Calu3 (cell line): ENCODE measurements at regions not wholly inside any gene's neighbourhood (a gene's known extent, or its start where the extent isn't known, plus 50 kb on each side); places are given as distances from the start of the nearest gene placed in this dataset.

Experiments
- BruUV-seq: library from RNA; stranded (reverse); fragments of 400-500 nt; replicated peaks from 2 replicates; lab custom pipeline; 2021; lab: Mats Ljungman, UMichigan
- CTCF ChIA-PET: fragments of 300-600 bp; sonication (Branson Sonifier 250); formaldehyde crosslinking; loops from one replicate; lab custom pipeline; 2022; ENCODE audit warnings: antibody characterized with exemption; lab: Charles Lee
- DNase-seq: peaks from one replicate; pipeline ENCODE4 v3.0.0; 2022
- H3K27ac Mint-ChIP-seq: one replicate; pipeline ENCODE4 v1.8.0; 2022; ENCODE audit warnings: mixed read lengths; ENCODE audit not compliant: unreplicated experiment
- H3K27me3 Mint-ChIP-seq: one replicate; pipeline ENCODE4 v1.8.0; 2022; ENCODE audit warnings: mixed read lengths; ENCODE audit not compliant: unreplicated experiment
- H3K36me3 Mint-ChIP-seq: one replicate; pipeline ENCODE4 v1.8.0; 2022; ENCODE audit warnings: mild to moderate bottlenecking, moderate library complexity, mixed read lengths; ENCODE audit not compliant: insufficient read depth, unreplicated experiment
- H3K4me1 Mint-ChIP-seq: one replicate; pipeline ENCODE4 v1.8.0; 2022; ENCODE audit warnings: mild to moderate bottlenecking, low read depth, mixed read lengths; ENCODE audit not compliant: unreplicated experiment
- H3K4me3 Mint-ChIP-seq: one replicate; pipeline ENCODE4 v1.8.0; 2022; ENCODE audit warnings: mild to moderate bottlenecking, low read depth, moderate library complexity, mixed read lengths; ENCODE audit not compliant: unreplicated experiment
- H3K9me3 Mint-ChIP-seq: one replicate; pipeline ENCODE4 v1.8.0; 2022; ENCODE audit warnings: low read depth, mixed read lengths; ENCODE audit not compliant: unreplicated experiment
- intact Hi-C: fragments of 100-400 bp; cut with micrococcal nuclease; formaldehyde crosslinking; loops from one replicate; pipeline ENCODE4 v1.10.0; 2022; ENCODE audit not compliant: unreplicated experiment
- TF ChIP-seq, protein P1 (sequence below): fragments of 200-600 bp; IDR thresholded peaks from one replicate; pipeline ENCODE4 v1.8.0; 2022; ENCODE audit warnings: antibody characterized with exemption; ENCODE audit not compliant: unreplicated experiment

DNA sequence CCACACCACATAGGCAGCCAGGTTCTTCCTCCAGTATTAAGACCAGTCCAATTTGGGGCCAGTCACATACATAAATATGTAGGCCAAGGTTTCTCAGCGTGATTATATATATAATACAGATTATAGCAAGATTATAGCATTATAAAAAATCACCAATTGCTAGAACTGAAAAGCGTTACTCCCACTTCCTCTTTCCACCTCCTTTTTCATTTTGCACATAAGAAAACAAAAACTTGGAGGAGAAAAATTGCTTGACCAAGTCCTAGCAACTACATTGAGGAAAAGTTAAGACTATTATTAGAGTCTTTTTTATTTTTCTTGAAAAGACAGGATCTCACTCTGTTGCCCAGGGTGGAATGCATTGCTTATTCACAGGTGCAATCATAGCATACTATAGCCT is 262.7 kb upstream of the KCNN2 start:
- CTCF ChIA-PET: no interaction called here
- H3K27ac Mint-ChIP-seq: no peak overlapping the region
- H3K9me3 Mint-ChIP-seq: no peaks in the 10 kb centered on the region
- no peaks in the 10 kb centered on the region for H3K4me1 Mint-ChIP-seq
- H3K36me3 Mint-ChIP-seq: no peaks in the 10 kb centered on the region
- no peak overlapping the region for H3K4me3 Mint-ChIP-seq
- no peak for DNase-seq
- TF ChIP-seq, protein P1, sequence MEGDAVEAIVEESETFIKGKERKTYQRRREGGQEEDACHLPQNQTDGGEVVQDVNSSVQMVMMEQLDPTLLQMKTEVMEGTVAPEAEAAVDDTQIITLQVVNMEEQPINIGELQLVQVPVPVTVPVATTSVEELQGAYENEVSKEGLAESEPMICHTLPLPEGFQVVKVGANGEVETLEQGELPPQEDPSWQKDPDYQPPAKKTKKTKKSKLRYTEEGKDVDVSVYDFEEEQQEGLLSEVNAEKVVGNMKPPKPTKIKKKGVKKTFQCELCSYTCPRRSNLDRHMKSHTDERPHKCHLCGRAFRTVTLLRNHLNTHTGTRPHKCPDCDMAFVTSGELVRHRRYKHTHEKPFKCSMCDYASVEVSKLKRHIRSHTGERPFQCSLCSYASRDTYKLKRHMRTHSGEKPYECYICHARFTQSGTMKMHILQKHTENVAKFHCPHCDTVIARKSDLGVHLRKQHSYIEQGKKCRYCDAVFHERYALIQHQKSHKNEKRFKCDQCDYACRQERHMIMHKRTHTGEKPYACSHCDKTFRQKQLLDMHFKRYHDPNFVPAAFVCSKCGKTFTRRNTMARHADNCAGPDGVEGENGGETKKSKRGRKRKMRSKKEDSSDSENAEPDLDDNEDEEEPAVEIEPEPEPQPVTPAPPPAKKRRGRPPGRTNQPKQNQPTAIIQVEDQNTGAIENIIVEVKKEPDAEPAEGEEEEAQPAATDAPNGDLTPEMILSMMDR: no peak
- H3K27me3 Mint-ChIP-seq: peaks cover 44% of the 10 kb centered on the region
- BruUV-seq: no TSS peak
- intact Hi-C loops: loop anchor here (5.0 kb wide), 2 partner anchors 292 to 487 kb away; no protein-coding TSS in a partner anchor

DNA sequence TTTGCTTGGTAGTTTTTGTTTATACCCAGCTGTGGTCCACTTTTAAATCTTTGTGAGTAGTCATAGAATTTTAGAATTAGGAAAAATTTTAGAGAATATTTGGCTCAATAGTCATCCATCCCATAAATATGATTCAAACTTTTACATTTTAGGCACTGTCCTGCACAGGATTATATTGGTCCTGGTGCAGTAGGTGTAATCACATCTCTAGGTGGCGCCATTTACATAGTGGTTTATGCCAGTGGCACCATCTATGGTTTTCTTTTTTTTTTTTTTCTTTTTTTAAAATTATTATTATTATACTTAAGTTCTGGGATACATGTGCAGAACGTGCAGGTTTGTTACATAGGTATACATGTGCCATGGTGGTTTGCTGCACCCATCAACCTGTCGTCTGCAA is 260.7 kb upstream of the KCNN2 start:
- BruUV-seq: no TSS peak
- Mint-ChIP-seq H3K4me1 (no peaks in the 10 kb centered on the region), H3K4me3 (no peak overlapping the region), H3K9me3 (no peaks in the 10 kb centered on the region), H3K27me3 (peaks cover 35% of the 10 kb centered on the region), H3K36me3 (no peaks in the 10 kb centered on the region), H3K27ac (no peak overlapping the region)
- DNase-seq: peak; percentile 63
- TF ChIP-seq, protein P1: peak; percentile 62
- CTCF ChIA-PET: interaction anchor here (0.6 to 0.7 kb wide), 4 partner anchors 30 to 554 kb away, joined by 3 to 4 read pairs (median 4); no protein-coding TSS in a partner anchor
- intact Hi-C loops: loop anchor here (1.0 to 5.0 kb wide), 7 partner anchors 121 to 968 kb away; no protein-coding TSS in a partner anchor

DNA sequence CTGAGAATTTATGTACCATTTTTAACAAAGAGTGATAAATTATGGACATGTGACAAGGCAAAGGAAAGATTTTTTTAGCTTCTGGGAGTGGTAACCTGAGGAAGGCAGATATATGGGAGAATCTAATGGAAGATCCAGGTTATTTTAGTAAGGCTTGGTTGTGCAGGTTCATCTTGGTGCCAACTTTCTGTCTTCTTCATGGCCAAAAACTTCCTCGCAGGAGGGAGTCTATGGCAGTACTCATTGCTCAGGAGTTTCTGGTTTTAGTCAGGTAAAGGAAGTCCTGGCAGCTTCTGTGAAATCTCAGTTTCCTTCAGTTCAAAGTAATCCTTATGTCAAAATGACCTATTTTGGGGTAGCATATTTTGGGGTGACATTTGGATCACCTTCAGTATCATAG is 248.3 kb upstream of the KCNN2 start:
- no peak overlapping the region for H3K4me3 Mint-ChIP-seq
- CTCF ChIA-PET: interaction anchor here (0.6 kb wide), 1 partner anchor 136 kb away, joined by 6 read pairs; no protein-coding TSS in a partner anchor

DNA sequence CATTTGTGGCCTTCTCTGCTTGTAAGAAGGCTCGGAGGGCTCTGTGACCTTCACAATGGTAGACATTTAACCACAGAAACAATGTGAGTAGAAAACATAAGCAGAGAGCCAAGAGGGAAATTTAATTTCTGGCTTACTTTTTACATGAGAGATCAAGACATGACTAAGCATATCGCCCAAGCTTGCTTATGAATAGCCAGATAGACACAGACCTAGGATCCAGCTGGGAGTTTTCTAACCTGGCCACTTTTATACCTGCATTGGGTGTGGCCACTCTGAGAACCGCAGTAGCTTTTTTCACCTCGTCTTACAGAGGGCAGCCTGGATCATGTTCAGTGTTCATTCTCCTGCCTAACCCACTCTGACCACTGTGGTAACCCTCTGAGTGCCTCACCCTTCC is 244.9 kb upstream of the KCNN2 start:
- CTCF ChIA-PET: no interaction called here
- BruUV-seq: no TSS peak
- no peak for DNase-seq
- no peak overlapping the region for H3K4me3 Mint-ChIP-seq
- no peaks in the 10 kb centered on the region for H3K4me1 Mint-ChIP-seq
- no peaks in the 10 kb centered on the region for H3K9me3 Mint-ChIP-seq
- no peaks in the 10 kb centered on the region for H3K36me3 Mint-ChIP-seq
- TF ChIP-seq, protein P1: no peak
- H3K27ac Mint-ChIP-seq: no peak overlapping the region
- H3K27me3 Mint-ChIP-seq: no peaks in the 10 kb centered on the region
- intact Hi-C loops: no loop called here

More for the DNA sequence above, 248.3 kb upstream of the KCNN2 start:
- no TSS peak for BruUV-seq
- intact Hi-C loops: no loop called here
- TF ChIP-seq, protein P1: no peak
- no peaks in the 10 kb centered on the region for H3K27me3 Mint-ChIP-seq
- H3K36me3 Mint-ChIP-seq: no peaks in the 10 kb centered on the region
- no peaks in the 10 kb centered on the region for H3K4me1 Mint-ChIP-seq
- no peaks in the 10 kb centered on the region for H3K9me3 Mint-ChIP-seq
- H3K27ac Mint-ChIP-seq: no peak overlapping the region
- DNase-seq: no peak
